GM18907 (cell line): ENCODE measurements at regions not wholly inside any gene's neighbourhood (a gene's known extent, or its start where the extent isn't known, plus 50 kb on each side); places are given as distances from the start of the nearest gene placed in this dataset.

Source experiments
- ATAC-seq: cut with Tn5 transposase; IDR thresholded peaks from one replicate; pipeline ENCODE4 v1.9.1; 2021; ENCODE audit warnings: mild to moderate bottlenecking, moderate library complexity; ENCODE audit not compliant: unreplicated experiment

DNA sequence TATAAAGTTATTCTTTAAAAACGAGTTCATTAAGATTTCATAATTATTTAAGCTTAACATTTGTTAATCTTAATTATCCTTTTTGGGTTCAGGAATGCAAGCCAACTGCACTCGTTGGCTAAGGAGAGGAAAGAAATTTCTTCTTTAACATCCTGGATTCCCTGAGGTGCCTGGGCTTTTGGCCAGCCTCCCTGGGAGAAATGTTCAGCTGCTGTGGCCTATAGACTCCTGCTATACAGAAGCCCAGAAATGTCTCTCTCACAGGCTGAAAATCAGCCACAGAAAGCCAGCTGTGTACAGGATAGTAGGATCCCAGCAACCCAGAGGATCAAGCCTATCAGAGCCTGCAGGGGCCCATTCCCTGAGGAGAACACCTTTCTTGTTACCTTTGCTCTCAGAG, 430.3 kb downstream of the XIRP2 start:
- ATAC-seq = no peak

DNA sequence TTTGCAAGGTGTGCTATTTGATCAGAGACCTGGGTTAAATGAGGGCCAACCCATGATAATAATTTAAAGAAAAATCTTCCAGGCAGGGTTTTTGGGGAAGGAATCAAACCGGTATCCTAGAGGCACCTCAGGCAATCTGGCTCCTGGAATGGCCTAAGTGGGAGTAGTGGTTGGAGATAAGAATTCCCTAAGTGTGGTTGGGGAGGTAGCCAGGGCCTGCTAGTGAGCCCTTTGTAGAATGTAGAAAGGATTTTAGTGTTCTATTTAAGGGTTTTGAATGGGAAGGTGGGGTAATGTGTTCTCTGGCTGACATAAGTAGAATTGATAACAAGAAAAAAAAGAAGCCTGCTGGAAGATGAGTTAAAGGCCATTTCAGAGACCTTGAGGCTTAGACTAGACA, 422.2 kb downstream of the XIRP2 start:
- ATAC-seq = no peak
